CD4-positive, alpha-beta T cell treated with Interleukin-1 beta for 1 hour (primary cell): ENCODE measurements at regions not wholly inside any gene's neighbourhood (a gene's known extent, or its start where the extent isn't known, plus 50 kb on each side); places are given as distances from the start of the nearest gene placed in this dataset.

Source experiments
- DNase-seq, 2 donors: peaks; one replicate each; pipeline ENCODE4 v3.0.0-alpha.2; 2020 to 2022

DNA sequence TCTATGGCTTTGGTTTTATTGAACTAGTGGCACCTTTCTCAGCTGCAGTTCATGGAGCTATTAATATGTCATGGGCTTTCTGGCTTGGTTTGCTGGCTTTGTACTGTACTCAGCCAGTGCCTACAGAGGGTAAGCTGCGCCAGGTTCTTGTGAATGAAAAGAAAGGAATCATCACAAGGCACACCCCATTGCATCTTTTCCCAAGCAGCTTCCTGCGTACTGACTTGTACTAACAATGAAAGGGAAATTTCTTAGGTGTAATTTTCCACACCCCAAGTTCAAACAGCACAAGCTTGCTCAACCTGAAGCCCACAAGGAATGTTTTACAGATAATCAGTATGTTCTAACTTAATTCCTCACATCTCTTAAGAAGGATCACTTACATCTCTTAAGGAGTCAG lies 78.0 kb upstream of the TNFSF18 start:
- DNase-seq, result no peak

DNA sequence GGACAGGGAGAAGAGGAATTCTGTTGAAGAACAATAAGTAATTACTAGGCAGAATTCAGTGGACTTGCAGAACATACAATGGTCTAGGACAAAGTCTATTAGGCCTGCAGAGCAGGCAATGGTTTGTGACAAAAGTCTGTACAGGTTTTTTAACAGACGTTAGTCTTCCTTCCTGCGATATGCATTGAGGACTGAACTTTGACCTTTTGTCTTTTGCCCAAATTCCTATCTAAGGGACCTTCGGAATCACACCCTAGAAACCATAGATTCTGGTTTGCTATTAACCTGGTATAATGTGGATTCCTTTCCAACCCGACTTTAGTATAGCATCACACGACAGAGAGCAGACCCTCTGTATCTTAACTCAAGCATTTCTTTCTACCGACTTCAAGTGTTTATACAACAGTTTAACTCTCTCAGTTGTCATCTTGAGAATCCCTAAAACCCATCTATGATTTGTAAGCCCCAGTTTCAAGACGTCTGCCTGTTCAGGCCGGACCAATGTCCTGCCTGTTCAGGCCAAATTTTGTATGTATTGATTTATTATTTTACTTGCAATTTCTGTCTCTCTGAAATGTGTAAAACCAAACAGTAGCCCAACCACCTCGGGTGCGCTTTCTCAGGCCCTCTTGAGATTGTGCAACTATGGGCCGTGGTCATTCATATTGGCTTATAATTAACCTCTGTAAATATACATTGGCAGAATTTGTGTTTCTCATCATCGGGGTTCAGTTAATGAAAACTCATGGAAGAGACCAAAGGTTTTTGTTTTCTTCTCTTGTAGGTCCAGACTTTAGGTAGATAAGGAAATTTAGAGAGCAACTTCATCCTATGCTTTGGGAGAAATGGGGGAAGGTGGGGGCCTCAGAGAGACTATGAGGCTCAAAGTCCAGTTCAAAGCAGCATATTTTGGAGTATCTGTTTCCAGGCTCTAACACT lies 76.9 kb upstream of the TNFSF18 start:
- no peak for DNase-seq

DNA sequence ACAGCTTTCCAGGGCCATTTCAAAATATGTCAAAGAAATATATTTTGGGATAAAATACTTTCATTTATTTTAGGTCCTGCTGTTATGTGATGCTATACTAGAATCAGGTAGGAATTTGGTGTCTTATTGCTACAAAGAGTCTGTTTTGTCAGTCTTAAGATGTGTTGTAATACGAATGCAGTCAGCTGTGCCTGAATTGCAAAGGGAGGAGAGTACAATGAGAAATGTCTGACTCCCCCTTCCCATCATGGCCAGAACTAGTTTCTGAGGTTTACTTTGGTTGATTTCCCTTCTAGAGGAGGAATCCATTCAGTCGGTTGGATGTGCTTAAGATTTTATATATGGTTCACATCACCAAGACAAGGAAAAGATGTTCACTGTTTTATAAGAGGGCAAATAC lies 75.7 kb upstream of the TNFSF18 start:
- no peak for DNase-seq

DNA sequence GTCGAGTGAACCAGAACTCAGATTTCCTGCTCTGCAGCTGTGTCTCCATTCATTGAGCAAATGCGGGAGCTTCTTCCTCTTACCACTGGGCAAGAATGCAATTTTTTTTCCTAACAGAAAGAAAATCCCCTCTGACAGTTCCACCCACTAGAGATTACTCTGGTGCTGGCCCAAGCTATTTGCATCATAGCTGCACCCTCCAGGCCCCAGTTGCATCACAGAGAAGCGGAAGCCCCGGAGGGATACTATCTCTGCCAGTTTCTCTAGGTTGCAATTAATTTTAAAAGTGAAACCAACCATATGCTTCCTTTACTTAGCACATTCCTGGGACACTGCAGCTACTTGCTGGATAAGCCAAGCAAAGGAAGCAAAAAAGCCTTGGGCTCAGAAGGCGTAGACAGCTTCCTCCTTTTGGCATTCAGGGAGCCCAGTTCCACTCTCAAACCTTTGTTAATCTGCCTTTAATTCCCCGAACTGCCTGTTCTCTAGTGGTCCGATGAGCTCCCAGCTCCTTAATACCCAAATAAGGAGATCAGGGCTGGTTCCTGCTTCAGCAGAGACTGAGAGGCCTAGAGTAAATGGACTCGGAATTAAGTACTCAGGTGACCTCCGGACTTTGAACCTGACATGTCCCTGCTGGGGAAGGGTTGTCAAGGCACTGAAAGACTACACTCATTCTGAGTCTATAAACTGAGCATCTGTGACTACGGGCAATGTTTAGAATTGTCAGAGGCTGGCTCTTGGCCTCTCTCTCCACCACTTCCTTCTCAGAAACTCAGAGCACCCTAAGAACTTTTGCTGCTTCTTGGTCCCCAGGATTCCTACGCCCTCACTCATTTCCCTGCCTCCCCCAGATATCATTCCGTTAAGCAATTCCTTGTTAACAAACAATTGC lies 72.5 kb upstream of the TNFSF18 start:
- DNase-seq, result peak; percentile 18 to 73

DNA sequence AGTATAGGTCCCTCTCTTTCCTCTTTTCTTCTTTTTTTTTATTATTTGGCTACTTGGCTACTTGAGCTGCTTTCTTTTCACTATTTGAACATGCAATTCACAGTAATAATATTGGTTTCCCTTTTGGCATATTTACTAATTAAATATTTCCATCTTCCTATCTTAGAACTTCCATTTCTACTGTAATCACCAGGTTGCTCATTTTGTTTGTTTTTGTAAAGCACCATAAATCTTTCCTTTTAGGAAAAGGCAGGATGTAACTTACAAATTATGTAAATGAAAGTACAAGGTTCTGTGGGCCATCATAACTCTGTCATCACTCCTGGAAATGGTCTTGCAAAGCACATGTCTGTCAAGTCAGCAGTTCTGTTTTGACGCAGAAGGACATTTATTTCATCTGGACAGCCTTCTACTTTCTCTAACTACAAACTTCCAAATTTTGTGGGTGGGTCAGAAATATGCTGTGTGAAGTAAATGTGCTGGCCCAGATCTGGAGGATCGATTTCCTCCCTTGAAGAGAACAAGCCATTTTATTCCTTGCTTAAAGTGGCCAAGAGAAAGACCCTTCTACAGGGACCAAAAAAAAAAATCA lies 71.7 kb upstream of the TNFSF18 start:
- DNase-seq, result no peak

DNA sequence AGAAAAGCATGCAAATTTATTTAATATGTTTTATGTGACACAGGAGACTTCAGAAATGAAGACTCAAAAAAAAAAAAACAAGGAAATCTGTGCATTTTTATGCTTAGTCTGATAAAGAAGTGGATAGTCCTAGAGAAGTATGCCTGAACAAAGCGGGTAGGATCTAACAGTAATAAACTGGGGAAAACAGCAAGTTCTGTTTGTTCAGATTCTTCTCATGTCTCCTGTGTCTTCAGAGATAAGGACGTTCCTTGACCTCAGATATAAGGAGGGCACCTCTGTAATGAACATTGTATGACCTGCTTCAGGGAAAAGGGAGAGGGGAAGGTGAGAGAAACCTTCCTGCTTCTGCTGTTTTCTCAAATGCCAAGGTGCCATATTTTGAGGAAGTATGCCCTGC lies 67.7 kb upstream of the TNFSF18 start:
- DNase-seq, result no peak

DNA sequence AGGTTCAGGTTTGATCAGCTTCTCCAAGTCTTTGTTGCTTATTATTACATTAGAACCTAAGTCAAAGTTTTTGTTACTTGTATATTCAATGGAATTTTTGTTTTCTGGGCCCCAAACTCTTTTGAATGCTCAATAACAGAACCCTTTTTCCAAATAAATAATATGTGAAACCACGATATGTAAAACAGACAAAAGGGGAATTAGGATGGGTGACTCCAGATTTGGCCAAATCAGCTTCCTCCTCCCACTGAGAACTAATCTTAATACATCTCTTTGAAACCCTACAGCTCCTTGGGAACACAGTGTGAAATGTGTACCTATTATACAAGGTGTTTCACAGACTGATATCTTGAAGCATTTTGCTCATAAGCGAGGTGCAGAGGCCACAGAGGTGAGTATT lies 67.0 kb upstream of the TNFSF18 start:
- DNase-seq, result no peak

DNA sequence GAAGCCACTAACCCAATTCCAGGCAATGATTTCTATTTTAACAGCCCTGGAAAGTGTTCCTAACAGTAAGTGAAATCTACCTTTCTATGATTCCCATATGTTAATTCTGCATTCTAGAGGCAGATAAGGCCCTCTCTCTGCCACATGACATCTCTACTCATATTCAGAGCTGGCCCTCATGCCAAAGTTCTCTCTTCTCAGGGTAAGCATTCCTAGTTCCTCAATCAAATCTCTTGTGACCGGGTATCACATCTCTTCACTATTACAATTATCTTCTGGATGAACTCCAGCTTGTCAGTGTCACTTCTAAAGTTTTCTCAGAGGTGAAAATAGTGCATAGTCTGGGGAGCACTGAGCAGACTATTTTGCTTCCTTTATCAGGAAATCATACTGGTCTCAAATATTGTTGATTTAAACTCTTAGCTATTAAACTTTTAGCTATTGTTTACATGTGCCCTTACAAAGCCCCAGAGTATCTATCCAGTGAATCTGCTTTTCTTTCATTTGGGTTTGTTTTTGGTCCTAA lies 66.4 kb upstream of the TNFSF18 start:
- no peak for DNase-seq

DNA sequence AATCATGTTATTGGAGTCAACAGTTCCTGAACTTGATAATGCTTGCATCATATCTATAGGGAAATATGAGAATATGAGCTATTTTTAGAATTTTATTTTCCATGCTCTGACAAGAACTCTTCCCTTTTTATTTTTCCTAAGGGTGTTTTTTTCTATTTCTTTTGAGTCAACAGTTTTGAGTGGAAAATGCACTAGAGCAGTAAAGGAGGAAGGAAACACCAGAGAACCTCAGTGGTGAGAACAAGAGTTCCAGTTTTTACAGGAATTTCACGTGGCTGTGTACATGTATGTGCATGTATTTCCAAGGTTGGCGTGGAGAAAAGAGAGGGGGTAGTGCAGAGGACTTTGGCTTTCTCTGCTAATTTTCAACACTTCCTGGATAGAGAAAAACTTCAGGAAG lies 63.6 kb upstream of the TNFSF18 start:
- DNase-seq, result no peak

DNA sequence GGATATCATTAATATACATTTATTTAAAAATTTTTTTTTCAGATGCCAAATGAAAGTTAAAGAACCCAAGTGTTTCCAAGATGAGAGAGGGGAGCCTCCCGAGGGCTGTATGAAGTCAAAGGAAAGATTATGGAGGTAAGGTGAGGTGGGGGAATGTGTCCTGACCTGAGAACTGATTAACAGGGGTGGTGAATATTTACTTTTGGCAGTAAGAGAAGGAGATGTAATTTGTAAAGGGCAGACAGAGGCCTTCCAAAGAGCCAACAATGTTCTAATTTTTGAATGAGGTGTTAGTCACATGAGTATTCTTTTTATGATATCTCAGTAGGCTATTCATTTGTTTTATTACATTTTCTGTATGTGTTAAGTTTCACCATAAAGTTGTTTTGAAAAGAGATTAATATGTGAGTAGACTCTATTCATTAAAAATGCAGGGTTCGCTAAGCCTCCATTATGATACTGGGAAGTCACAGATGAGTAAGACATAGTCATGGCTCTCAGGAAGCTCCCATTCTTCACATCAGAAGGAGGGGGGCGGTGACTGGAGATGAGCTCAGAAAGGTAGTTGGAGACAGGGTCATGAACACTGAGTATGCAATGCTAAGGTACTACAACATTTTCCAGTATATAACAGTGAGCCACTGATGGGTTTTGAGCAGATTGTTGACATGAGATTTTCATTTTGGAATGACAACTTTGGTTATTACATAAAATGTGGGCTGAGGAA lies 62.4 kb upstream of the TNFSF18 start:
- DNase-seq, result no peak

DNA sequence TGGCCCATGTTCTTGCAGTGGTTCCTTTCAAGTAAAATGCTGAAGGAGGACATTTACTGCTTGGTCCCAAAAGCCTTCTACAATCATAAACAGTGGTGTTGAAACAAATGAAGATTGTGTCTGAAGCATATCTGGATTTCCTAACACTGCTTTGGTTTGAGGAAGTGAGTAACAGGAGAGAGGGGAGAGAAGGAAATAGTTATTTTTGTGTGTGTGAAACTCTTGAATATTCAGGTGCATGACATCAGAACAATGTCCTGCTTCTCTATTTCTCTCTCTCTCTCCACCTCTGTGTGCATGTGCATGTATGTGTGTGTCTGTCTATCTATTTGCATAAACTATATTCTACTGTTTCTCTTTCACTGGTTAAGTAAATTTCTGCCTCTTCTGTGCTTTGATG lies 61.4 kb upstream of the TNFSF18 start:
- DNase-seq, result peak in 1 of 2 donors; percentile 20

DNA sequence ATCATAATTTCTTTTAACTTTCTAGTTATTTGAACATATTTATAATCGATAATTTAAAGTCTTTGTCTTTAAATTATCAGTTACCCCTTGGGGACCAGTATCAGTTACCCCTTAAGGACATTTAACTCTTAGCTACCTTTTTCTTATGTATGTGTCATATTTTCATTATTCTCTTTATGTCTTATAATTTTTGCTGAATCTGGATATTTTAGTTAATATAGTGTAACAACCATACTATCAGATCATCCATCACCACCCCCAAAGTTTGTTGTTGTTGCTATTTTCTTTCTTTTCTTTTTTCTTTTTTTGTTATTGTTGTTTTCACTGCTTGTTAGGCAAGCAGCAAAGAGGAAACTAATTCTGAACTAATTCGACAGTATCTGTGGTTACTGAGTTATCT lies 57.0 kb upstream of the TNFSF18 start:
- no peak for DNase-seq

DNA sequence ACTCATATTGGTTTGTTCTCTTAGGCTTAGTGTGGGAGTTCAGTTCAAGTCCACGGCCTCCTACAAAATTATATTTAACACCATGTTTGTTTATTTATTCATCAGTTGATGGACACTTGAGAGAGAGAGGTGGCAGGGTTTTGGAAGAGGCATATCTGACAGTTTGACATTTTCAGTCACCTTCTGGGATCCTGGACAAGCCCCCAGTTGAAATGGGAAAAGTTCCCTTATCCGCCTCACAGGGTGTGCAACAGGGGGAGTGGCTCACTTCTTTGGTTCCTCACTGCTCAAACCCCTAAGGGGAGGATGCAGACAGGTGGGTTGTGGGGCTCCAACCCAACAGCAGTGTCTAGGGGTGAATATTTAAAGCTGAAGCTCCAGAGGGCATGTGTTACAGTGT lies 52.3 kb upstream of the TNFSF18 start:
- no peak for DNase-seq

DNA sequence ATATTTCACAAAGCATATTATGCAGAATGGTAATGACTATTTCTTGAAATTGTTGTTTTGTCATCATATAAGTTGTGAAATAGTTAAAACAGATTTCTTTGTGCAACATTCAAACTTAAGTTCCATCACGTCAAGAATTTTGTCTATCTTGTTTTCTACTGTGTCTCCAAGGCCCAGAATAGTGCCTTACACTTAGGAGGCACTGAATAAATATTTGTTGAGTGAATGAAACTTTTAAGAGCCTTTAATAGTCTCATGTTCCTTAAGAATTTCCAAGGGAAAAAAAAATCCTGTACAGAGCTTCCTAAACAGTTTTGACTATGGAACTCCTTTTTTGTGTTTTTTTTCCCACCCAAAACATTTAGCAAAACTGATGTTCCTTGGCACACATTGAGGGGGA lies 50.8 kb upstream of the TNFSF18 start:
- no peak for DNase-seq

DNA sequence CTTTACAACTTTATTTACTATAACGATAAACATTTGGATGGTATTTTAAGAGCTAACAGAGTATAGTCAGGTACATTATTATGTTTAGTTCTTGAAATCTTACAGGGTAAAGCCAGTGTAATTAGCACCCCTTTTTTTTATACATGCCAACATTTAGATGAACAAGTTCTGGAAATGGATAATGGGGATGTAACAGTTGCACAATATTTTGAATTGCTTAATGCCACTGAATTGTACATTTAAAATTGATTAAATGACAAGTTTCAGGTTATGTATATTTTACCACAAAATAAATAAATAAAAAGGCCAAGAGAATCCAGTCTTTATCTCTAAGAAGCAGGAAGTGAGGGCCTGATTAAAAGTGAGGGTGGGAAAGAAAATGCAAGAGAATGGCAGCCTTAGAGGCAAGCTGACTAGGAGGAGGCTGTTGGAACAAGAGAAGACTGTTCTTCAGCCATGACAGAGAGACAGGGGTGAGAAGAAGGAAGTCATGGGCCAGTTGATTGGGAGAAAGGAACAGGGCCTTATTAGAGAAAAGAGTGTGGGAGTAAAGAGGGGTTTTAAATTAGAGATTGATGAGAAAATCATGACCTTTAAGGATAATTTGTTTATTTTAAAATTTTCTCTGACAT lies 49.9 kb upstream of the TNFSF18 start:
- no peak for DNase-seq
